ENCODE measurements at regions not wholly inside any gene's neighbourhood (a gene's known extent, or its start where the extent isn't known, plus 50 kb on each side); places are given as distances from the start of the nearest gene placed in this dataset.
"Not testable (repeated sequence)": the region's sequence is repeated elsewhere in the genome, so short reads cannot be mapped to it uniquely, and the experiment has no call there.

DNA sequence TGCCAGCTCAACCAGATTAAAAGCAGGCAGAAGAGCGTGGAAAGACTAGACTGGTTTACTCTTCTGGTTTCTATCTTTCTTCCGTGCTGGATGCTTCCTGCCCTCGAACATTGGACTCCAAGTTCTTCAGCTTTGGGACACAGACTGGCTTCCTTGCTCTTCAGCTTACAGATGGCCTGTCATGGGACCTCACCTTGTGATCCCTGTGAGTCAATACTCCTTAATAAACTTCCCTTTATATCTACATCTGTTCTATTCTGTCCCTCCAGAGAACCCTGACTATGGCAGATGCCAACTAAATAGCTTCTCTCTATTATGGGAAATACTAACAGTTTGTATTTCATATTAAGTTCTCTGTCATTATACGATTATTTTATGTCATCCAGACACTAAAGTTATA, 609.1 kb downstream of the LMO7 start:
- Histone ChIP-seq H3K4me3 (ENCODE audit: insufficient read depth, low read depth, low read length) (no peak overlapping the region), H2AFZ (ENCODE audit: low read depth, low read length) (no peak overlapping the region), H3K36me3 (ENCODE audit: insufficient read depth, low read length) (no peaks in the 10 kb centered on the region), H3K27me3 (ENCODE audit: insufficient read depth, low read length) (no peaks in the 10 kb centered on the region), H4K20me1 (ENCODE audit: insufficient read depth, low read length) (no peaks in the 10 kb centered on the region), H3K9ac (ENCODE audit: low read length) (no peak overlapping the region), H3K27ac (ENCODE audit: low read depth, low read length) (no peak overlapping the region), H3K79me2 (ENCODE audit: insufficient read depth, low read length) (no peaks in the 10 kb centered on the region), H3K4me2 (ENCODE audit: low read length) (no peak overlapping the region), H3K4me1 (ENCODE audit: insufficient read depth, low read length) (no peaks in the 10 kb centered on the region), H3K9me3 (ENCODE audit: insufficient read depth, low read depth, low read length) (no peaks in the 10 kb centered on the region)
- DNase-seq (ENCODE audit: low read depth) (no peak), FAIRE-seq (no peak)
- H3K27me3 Mint-ChIP-seq (ENCODE audit: low read depth, unreplicated experiment), result no peaks in the 10 kb centered on the region
- no peaks in the 10 kb centered on the region for H3K36me3 Mint-ChIP-seq (ENCODE audit: low read depth, unreplicated experiment)
- no peak for TF ChIP-seq CTCF (IDR thresholded peaks at IDR 0.05; ENCODE audit: insufficient read depth, low read depth, low read length)
- no peak for TF ChIP-seq EZH2 (IDR thresholded peaks at IDR 0.05; ENCODE audit: insufficient read depth, low read length)
- no peak overlapping the region for H3K4me3 Mint-ChIP-seq (ENCODE audit: unreplicated experiment)
- H3K9me3 Mint-ChIP-seq (ENCODE audit: unreplicated experiment), result peaks cover 3% of the 10 kb centered on the region
- no peaks in the 10 kb centered on the region for H3K4me1 Mint-ChIP-seq (ENCODE audit: low read depth, unreplicated experiment)
- H3K27ac Mint-ChIP-seq (ENCODE audit: unreplicated experiment), result no peak overlapping the region

GRCh38 chr13:76243120-76243519, 607.0 kb downstream of the LMO7 start:
- DNase-seq (ENCODE audit: low read depth); H3K4me3 Mint-ChIP-seq (ENCODE audit: unreplicated experiment); H3K27ac ChIP-seq (ENCODE audit: low read depth, low read length); H4K20me1 ChIP-seq (ENCODE audit: insufficient read depth, low read length); H3K36me3 ChIP-seq (ENCODE audit: insufficient read depth, low read length); H3K36me3 Mint-ChIP-seq (ENCODE audit: low read depth, unreplicated experiment); H3K27me3 Mint-ChIP-seq (ENCODE audit: low read depth, unreplicated experiment); H2AFZ ChIP-seq (ENCODE audit: low read depth, low read length); H3K4me1 Mint-ChIP-seq (ENCODE audit: low read depth, unreplicated experiment); H3K9ac ChIP-seq (ENCODE audit: low read length); H3K27ac Mint-ChIP-seq (ENCODE audit: unreplicated experiment); H3K79me2 ChIP-seq (ENCODE audit: insufficient read depth, low read length); H3K4me3 ChIP-seq (ENCODE audit: insufficient read depth, low read depth, low read length); FAIRE-seq; H3K9me3 Mint-ChIP-seq (ENCODE audit: unreplicated experiment); H3K27me3 ChIP-seq (ENCODE audit: insufficient read depth, low read length); H3K4me1 ChIP-seq (ENCODE audit: insufficient read depth, low read length); H3K9me3 ChIP-seq (ENCODE audit: insufficient read depth, low read depth, low read length); H3K4me2 ChIP-seq (ENCODE audit: low read length): not testable (repeated sequence)

- H3K27me3 Mint-ChIP-seq (ENCODE audit: low read depth, unreplicated experiment), result no peaks in the 10 kb centered on the region
- Histone ChIP-seq H2AFZ (ENCODE audit: low read depth, low read length) (no peak overlapping the region), H3K9me3 (ENCODE audit: insufficient read depth, low read depth, low read length) (no peaks in the 10 kb centered on the region), H3K4me2 (ENCODE audit: low read length) (no peak overlapping the region), H3K27me3 (ENCODE audit: insufficient read depth, low read length) (no peaks in the 10 kb centered on the region), H3K36me3 (ENCODE audit: insufficient read depth, low read length) (no peaks in the 10 kb centered on the region), H3K79me2 (ENCODE audit: insufficient read depth, low read length) (no peaks in the 10 kb centered on the region), H3K4me3 (ENCODE audit: insufficient read depth, low read depth, low read length) (no peak overlapping the region), H3K4me1 (ENCODE audit: insufficient read depth, low read length) (no peaks in the 10 kb centered on the region), H3K27ac (ENCODE audit: low read depth, low read length) (no peak overlapping the region), H4K20me1 (ENCODE audit: insufficient read depth, low read length) (no peaks in the 10 kb centered on the region), H3K9ac (ENCODE audit: low read length) (no peak overlapping the region)
- no peaks in the 10 kb centered on the region for H3K36me3 Mint-ChIP-seq (ENCODE audit: low read depth, unreplicated experiment)
- TF ChIP-seq CTCF (IDR thresholded peaks at IDR 0.05; ENCODE audit: insufficient read depth, low read depth, low read length) (no peak), EZH2 (IDR thresholded peaks at IDR 0.05; ENCODE audit: insufficient read depth, low read length) (no peak)
- H3K9me3 Mint-ChIP-seq (ENCODE audit: unreplicated experiment), result peaks cover 3% of the 10 kb centered on the region
- no peaks in the 10 kb centered on the region for H3K4me1 Mint-ChIP-seq (ENCODE audit: low read depth, unreplicated experiment)
- H3K27ac Mint-ChIP-seq (ENCODE audit: unreplicated experiment), result no peak overlapping the region
- no peak overlapping the region for H3K4me3 Mint-ChIP-seq (ENCODE audit: unreplicated experiment)
- no peak for FAIRE-seq
- DNase-seq (ENCODE audit: low read depth), result no peak
Measured at GRCh38 chr13:76239031-76239680, 603.0 kb downstream of the LMO7 start.
